HG03139 (cell line): ENCODE measurements at regions not wholly inside any gene's neighbourhood (a gene's known extent, or its start where the extent isn't known, plus 50 kb on each side); places are given as distances from the start of the nearest gene placed in this dataset.

ENCODE experiments used
- ATAC-seq: cut with Tn5 transposase; IDR thresholded peaks from one replicate; pipeline ENCODE4 v1.9.1; 2021; ENCODE audit not compliant: unreplicated experiment

DNA sequence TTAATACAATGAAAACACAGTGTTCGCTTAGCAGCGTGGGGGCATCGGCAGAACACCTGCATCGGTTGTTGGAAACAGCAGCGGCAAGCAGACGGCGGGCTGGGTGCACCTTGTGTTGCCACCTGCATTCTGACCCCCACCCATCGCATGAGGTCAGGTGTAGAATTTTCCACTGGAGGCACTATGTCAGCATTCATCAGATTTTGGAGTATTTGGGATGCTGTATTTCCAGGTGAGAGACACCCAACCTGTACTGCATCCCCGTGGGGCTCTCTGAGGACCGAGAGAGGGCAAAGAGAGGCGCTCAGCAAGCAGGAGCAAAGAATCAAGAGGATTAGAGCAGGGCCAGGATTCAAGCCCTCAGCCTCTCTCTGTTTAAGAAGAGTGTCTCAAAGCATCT, 116.4 kb upstream of the MGMT start:
- ATAC-seq: no peak

DNA sequence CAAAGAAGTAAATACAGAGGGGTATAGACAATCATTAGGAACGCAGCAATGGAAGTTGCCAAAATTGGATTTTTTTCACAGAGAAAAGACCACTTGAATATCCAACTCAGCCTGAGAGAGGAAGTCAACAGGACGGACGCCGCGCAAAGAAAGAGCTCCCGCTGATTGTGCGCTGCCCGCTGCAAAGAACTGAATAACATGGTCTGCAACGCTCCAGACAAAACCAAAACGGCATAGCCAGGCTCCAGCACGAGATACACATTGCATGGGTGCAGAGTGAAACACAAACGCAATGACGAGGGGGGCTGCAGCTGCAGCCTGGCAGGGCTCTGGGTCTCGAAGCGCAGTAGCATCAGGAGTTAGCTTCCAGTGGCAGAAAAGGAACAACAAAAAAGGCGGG, 113.9 kb upstream of the MGMT start:
- no peak for ATAC-seq

DNA sequence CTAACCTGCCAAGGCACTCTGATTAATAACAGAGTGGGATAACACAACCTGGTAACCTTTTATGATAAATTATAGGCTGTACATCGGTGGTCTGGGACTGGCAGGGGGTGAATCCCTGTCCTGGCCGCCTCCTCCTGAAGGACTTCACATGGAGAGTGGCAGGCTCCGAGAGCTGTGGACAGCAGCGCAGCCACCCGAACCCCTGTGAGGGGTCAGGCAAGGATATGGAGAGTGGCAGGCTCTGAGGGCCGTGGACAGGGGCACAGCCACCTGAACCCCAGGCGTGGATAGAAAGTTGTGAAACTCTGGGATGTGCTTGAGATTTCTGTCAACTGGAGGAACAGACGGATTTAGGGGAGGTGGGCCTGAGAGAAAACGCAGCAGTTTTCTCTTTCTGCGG, 107.0 kb upstream of the MGMT start:
- ATAC-seq: no peak

DNA sequence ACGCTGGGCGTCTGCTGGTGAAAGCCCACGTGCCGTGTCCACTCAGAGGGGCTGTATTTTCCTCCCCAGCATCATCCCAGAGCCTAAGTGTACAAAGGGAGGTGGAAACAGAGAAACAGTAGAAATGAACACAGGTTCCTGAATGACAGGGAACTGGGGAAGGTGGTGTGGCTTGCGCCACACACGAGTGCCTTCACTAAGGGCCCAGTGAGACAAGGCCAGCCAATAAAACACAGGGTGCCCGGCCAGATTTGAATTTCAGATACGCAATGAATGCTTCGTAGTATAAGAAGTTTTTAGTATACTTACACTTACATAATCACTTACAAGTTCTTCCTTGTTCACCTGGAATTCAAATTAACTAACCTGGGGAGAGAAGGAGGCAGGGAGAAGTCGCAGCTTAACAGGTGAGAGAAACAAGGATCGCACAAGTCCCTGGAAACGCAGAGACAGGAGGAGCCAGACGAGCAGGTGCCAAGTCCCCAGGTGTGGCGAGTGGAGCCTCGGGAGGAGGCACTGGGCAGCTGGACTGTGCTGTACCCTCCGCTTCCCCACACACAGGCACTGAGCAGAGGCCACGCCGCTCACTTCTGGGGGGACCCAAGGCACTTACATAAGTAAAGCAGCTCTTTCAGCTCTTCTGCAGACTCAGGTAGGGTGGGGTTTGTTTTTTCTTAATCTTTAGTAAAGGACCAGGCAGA, 105.2 kb upstream of the MGMT start:
- ATAC-seq: no peak

DNA sequence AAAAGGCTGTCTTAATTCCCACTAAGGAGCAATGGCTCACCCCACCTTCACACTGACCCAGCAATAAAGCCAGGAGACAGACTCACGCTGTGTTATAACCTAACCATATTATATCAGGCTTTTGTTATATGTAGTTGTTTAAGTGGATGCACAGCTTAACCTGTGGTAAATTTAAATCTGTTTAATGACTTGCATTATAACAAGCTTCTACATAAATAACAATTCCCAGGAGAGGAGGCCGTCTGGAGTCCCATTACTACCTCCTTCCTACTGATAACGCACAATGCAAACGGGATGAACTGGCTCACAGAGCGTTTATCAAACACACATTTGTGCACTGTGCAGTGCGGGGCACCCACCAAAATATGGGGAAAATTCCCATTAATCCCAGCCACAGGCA, 102.1 kb upstream of the MGMT start:
- no peak for ATAC-seq

DNA sequence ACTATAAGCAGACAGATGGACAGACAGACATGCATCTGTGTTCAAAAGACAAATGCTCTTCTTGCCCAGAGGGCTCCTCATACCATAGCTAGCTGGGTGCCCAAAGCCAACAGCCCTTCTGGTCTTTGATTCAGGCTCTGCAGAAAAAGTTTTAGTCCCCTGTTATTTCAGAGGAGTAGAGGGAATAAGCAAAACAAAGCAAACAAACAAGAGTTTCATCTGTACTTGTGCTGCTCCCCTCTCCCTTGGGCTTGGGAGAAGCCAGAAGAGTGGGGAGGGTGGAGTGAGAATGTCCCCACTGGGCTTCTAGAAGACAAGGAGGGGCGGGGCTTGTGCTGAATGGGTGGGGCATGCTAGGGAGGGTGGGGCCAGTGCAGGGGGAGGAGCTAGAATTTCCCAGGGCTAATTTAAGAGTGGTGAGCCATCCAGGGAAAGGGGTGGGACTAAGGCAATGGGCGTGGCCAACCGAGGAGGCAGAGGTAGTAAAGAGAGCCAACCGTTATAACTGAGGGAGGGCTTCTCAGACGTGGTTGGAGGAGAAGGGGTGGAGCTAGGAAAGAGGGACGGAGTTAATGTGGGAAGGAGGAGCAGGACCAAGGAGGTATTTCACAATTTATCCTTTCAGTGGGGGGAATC, 101.2 kb upstream of the MGMT start:
- no peak for ATAC-seq

DNA sequence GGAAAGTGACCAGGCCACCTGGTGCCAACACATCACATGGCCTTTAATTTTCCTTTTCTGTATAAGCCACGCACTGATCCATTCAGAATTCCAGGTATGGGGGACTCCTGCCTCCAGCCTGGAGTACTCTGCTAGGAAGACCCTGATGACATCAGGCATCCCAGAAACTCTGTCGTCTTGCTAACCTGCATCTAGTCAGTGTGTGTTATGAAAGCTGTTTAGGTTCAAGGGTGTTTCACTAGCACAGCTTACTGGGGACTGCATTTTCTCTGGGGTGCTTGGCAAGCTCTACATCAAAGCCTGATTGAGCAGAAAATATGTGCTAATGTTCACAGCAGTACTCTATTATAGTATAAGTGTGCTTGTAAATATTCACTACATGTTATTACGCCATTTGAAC, 100.6 kb upstream of the MGMT start:
- ATAC-seq: no peak

DNA sequence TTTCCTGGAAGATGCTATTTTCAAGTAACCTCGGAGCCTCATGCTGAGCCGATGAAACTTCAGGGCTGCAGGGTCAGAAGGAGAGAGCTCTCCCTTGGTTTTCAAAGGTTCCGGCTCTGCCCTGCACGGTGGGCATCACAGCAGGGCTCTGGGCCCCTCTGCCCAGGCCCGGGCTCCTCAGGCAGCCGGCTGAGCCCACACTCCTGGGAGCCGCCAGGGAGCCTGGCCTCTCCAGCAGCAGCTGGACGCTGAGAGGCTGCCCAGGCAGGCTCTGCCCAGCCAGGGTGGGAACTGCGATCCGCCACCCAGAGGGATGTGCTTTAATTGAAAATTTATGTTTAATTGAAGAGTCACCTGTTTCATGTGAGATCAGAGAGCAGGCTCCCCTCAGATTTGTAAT, 97.5 kb upstream of the MGMT start:
- no peak for ATAC-seq

DNA sequence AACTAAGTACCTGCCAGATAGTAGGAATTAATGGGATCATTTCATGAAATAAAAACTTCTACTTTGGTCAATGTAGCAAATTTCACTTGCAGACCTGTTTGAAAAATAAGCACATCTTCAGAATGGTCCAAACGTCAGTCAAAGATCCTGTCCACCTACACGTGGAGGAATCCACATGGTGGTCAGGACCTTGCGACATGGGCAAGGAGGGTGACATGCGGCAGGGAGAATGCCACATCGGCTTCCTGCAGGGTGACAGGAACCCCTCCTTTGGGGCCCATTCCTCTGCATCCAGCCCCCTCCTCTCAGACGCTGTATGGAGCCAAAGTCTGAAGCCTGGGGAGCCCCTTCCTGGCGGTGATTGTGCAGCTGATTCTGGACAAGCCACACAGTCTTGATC, 95.5 kb upstream of the MGMT start:
- ATAC-seq: no peak

DNA sequence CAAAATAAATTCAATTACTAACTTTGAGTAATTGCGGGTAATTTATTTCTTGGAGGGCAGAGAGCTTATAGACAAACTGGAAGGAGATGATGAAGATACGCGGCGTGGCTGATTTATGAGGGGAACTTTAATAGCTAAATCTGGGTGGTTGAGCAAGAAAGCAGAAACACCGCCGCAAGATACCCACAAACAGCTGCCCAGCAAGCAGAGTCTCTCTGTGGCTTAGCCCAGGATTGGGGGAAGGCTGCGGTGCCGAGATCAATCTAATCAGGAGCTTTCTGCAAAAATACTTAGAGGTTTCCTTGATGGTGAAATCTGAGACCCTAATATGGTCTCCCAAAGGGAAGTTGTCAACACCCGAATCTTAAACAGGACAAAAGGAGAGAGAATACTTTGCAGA, 94.9 kb upstream of the MGMT start:
- ATAC-seq: no peak

DNA sequence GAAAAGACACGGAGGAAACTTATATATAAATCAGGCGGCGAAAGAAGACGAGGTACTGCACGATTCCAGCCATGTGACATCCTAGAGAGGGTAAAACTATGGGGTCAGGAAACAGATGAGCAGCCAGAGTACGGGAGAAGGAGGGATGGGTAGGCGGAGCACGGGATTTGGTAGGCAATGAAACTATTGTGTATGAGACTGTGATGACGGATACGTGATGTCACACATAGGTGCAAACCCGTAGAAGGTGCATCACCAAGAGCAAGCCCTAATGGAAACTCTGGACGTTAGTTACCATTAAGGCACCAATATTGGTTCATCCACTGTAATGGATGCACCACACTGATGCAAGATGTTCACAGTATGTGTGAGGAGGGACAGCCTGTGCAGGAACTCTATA, 93.8 kb upstream of the MGMT start:
- ATAC-seq: no peak

DNA sequence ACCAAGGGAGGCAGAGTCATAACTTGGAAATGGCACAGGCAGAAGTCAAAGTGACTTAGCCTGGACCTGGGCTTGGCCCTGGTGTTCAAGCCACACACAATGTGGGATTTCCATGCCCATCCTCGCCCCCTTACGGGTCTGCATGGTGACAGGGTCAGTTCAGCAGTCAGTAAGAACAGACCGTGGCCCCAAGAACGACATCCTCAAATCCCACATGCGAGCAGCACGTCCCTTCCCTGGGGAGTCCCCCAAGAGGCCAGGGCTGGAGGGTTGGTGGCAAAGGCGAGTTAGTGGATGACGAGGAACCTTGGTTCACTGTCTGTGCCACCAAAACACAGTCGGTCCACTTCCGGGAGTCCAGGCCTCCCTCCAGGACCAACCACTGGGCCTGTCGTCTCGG, 93.3 kb upstream of the MGMT start:
- ATAC-seq: no peak

DNA sequence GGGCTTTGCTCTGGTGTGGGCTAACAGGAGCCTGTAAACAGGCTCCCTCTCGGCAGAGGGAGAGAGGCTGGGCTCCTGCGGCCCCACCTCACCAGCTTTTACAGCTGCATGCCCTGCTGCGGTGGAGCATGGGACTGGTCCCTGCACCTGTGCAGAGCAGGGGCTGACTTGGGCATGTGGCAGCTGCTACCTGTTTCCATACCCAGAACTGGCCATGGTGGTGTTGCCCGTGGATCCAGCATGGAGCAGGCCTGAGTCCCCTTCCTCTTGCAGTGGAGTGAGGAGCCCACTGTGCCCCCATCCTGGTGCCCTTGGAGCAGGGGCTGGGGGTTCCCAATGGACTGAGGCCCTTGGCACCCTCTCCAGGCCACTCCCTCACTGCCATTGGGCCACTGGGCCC, 91.9 kb upstream of the MGMT start:
- no peak for ATAC-seq

DNA sequence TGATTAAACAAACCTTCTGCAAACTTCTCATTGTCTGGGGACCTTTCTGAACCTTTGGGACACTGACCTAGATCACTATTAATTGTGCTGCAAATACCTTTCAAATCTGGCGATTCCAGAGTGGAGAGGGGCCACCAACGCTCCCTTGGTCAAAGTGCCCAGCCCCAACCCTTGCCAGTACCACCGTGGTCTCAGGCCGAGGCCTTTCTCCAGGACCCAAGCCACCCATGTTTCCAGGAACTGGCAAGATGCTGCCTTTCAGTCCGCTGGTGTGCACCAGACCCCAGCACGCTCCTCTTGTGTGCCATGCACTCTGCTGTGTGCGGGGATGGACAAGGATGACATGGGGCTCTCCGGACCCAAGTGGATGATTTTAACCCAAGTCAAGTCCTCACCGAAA, 91.1 kb upstream of the MGMT start:
- ATAC-seq: no peak

DNA sequence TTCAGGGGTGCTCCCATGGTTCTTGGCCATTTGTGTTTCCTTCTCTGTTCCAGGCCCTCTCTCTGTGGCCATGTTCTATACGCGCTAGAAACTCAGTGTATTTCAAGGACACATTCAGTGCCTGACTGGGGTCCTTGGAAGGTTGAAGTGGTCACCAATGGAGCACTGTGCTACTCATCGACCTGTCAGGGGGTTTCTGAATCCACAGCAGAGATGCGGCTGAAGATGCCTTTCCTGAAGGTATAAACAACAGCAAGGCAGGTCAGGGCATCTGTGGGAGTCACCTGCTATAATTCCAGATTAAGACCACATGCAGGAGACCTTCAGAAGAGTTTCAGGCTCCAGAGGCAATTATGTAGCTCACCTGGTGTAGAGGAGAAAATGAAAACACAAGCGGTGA, 86.8 kb upstream of the MGMT start:
- ATAC-seq: no peak

DNA sequence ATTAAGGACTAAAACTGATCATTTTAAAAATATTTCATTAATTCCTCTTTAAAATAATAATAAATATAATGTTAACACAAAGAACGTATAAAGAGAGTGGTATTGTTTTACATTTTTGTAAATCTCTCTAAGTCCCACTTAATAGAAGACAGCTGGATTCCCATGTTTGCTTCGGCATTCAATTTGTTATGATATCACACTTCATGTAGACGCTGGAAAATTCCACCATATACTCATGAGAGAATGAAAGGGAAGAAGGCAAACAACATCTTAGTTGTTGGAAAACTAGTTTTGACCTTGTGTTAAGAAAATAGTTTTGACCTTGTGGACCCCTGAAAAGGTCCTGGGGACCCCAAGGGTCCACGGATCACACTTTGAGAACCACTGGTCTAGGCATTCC, 85.3 kb upstream of the MGMT start:
- ATAC-seq: no peak

DNA sequence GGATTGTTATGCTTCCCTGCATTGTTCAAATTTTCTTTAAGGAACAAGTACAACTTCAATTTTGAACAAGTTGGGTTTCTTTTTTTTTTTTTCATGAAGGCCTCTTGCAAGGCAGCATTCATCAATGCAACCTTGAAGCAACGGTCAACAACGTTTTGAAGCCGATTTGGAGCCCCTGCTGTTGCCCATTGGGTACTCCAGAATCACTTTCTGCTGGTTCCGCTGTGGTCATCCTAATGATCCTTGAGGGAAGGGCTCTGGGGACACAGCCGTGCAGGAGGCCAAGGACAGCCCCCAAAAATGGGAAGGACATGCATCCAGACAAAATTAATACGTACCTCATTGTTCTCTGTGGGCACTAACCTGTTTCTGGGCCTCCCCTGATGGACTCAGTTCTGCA, 84.6 kb upstream of the MGMT start:
- ATAC-seq: no peak

DNA sequence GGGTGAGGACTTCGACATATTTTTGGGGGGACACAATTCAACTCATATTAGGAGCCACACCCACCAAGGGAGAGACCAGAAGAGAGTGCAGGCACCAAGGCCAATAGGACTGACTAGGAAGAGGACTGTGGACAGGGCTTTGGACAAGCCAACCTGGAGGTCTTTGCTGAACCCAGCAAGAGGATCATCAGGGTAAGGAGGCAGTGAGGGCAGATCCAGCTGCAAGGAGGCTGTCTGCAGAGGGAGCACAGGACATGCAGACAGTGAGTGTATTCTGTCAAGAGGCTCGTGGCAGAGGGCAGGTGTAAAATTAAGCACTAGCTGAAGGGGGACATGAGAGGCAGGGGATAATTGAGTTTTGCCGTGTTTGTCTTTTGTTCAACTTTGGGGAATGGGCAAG, 83.4 kb upstream of the MGMT start:
- no peak for ATAC-seq

DNA sequence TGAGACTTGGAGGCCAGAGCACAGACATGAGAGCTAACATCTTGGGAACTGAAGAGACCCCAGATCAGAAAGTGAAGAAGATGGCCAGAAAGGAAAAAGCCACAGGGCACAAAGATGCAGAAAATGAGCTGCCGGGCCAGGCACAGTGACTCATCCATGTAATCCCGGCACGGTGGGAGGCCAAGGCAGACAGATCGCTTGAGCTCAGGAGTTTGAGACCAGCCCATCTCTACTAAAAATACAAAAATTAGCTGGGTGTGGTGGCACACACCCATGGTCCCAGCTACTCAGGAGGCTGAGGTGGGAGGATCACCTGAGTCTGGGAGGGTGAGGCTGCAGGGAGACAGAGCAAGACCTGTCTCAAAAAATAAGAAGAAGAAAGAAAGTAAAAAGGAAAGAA, 81.4 kb upstream of the MGMT start:
- ATAC-seq: no peak

DNA sequence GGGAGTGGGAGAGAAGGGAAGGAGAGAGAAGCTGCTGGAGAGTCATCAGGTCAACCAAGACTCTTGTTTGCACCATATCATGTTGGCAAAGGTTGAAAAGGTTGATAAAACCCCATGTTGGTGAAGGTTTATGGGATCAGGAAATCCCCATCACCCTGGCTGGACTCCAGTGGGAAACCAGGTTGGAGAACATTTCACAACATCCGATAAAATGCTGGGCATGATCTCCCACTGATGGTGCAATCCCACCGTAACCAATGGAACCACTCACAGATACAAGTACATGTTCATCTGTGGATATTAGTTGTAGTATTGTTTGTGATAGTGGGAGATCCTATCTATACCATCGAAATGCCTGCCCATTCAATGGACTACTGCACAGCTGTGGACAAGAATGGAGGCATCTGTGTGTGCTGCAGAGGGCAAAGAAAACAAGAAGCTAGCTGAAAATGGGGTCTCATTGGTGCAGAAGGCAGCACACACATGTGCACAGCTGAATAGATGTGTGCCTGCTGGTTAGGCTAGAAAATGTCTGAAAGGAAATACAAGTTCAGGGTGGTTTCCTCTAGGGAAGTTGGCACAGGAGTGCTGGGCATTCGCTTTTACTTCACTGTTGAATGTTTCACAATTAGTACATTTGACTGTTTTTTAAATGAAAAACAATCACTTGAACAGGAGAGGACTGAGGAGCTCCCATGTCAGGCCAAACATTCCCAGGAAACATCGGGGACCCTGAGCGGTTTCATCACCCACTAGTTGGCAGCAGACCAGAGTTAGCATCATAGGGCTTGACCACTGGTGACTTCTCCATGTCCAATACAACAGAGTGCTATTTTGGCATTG, 80.4 kb upstream of the MGMT start:
- no peak for ATAC-seq

DNA sequence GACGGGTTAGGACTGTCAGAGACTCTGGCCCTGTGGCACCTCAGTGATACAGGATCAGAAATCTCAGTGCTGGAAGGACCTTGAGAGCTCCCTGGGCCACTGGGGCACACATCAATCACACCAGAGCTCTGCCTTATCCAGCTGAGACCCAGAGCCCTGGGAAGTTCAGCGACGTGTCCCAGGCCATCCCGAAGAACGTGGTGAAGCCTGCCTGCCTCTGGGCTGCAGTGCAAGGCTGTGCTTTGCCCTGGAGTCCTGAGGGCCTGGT, 79.8 kb upstream of the MGMT start:
- ATAC-seq: no peak

DNA sequence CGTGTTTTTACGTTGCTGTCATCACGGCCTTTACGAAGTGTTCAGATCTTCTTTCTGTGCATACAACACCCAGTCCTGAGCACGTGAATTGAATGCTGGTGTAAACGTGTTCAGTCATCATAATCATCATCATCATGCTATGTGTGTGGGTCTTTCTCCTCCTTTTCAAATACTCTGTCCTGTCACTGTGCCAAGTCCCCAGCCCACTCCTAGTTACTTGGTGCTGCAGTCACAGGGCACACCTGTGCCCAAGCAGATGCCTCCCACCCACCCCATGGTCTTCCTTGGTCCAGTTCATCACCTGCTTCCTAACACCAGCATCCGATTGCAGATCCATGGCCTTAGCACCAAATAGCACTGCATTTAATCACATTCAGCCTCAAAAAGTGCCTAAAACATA, 78.6 kb upstream of the MGMT start:
- no peak for ATAC-seq

DNA sequence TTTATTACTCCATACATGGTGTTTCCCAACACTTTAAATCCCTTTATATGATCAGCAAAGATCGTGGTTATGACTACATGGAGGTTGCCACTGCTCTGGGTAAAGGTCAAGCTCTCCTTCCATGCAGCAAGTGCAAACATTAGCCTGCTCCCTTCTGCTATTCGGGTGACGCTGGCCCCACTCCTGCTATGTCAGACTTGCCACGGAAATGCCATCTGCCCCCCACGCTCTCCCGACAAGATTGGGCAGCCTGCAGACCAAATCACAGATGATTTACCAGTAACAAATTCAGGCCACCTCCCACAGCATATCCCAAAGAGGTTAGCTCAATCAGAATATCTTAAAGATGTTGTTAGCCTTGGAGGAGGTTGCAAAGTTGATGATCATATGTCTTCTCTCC, 77.8 kb upstream of the MGMT start:
- no peak for ATAC-seq
